Mammary epithelial cell (primary cell): ENCODE measurements at regions not wholly inside any gene's neighbourhood (a gene's known extent, or its start where the extent isn't known, plus 50 kb on each side); places are given as distances from the start of the nearest gene placed in this dataset.

Experiments
- CTCF ChIP-seq, 2 donors: IDR thresholded peaks in 1 of 2; conservative IDR thresholded peaks in 1 of 2; 2 replicates each; pipeline ENCODE4 v1.5.1; 2011 to 2012; ENCODE audit warnings: inconsistent platforms in 2 of 2, low read length in 2 of 2, mild to moderate bottlenecking in 2 of 2, control low read depth in 1 of 2, low read depth in 1 of 2; ENCODE audit not compliant: insufficient read depth in 1 of 2; ENCODE audit errors: extremely low read depth in 1 of 2
- EZH2 ChIP-seq: IDR thresholded peaks from 2 replicates; pipeline ENCODE4 v1.6.1; 2012; ENCODE audit warnings: low read length, inconsistent platforms, borderline replicate concordance

GRCh38 chr2:129865976-129866375 lies 113.5 kb upstream of the RAB6C start:
- TF ChIP-seq EZH2 (no peak), CTCF (conservative IDR thresholded peaks at IDR 0.05 in 1 of 2, IDR thresholded peaks at IDR 0.05 in 1 of 2; ENCODE audit: extremely low read depth in 1 of 2, insufficient read depth in 1 of 2, low read depth in 1 of 2, low read length in 2 of 2) (no peak)
